ENCODE measurements at regions not wholly inside any gene's neighbourhood (a gene's known extent, or its start where the extent isn't known, plus 50 kb on each side); places are given as distances from the start of the nearest gene placed in this dataset.

DNA sequence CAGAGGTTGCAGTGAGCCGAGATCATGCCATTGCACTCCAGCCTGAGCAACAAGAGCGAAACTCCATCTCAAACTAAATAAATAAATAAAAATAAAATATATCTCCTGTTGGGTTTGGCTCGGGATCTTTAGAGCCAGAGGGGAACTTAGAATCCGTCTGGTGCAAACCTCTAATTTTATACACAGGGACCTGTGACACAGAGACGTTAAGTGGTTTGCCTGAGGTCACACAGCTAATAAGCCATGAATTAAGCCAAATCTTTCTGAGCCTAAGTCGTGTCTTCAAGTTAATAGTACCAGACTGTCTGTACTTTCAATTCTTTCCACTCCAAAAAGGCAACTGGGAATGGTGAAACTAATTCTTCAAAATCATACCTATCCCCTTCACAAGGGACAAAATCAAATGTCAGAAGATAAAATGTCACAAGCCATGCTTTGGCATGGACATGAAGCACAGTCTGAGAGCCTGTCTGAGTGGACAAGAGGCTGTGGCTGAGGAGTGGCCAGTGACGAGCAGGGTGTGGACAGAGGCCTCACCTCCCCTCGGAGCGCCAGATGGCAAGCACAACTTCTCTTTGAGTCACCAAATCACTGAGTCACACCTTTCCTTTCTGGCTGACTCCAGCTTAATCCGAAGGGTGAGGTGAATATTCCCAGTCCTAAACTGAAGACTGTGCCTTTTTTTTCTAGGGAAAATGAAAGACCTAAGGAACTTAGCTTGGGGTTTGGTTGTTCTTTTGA lies 177.4 kb downstream of the TFAP2A start:
- TF ChIP-seq, protein P1, sequence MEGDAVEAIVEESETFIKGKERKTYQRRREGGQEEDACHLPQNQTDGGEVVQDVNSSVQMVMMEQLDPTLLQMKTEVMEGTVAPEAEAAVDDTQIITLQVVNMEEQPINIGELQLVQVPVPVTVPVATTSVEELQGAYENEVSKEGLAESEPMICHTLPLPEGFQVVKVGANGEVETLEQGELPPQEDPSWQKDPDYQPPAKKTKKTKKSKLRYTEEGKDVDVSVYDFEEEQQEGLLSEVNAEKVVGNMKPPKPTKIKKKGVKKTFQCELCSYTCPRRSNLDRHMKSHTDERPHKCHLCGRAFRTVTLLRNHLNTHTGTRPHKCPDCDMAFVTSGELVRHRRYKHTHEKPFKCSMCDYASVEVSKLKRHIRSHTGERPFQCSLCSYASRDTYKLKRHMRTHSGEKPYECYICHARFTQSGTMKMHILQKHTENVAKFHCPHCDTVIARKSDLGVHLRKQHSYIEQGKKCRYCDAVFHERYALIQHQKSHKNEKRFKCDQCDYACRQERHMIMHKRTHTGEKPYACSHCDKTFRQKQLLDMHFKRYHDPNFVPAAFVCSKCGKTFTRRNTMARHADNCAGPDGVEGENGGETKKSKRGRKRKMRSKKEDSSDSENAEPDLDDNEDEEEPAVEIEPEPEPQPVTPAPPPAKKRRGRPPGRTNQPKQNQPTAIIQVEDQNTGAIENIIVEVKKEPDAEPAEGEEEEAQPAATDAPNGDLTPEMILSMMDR (IDR thresholded peaks at IDR 0.05 in 4 of 5, conservative IDR thresholded peaks at IDR 0.05 in 1 of 5), result no peak
- no peak for TF ChIP-seq POLR2A (IDR thresholded peaks at IDR 0.05)

Measured in gastrocnemius medialis (tissue), 4 donors.